SU-DHL-6 (cell line): ENCODE measurements at regions not wholly inside any gene's neighbourhood (a gene's known extent, or its start where the extent isn't known, plus 50 kb on each side); places are given as distances from the start of the nearest gene placed in this dataset.

ENCODE experiments used
- CTCF ChIP-seq: fragments of 200-600 bp; sonication (generic); IDR thresholded peaks from one replicate; pipeline ENCODE4 v1.5.1; 2017; ENCODE audit warnings: antibody characterized with exemption, mild to moderate bottlenecking, low read length, moderate library complexity; ENCODE audit not compliant: insufficient read depth, poor library complexity, severe bottlenecking
- EZH2phosphoT487 ChIP-seq: fragments of 200-600 bp; sonication (generic), shearing (Covaris generic); conservative IDR thresholded peaks from 2 replicates; pipeline ENCODE4 v1.6.1; 2018; ENCODE audit warnings: mild to moderate bottlenecking, antibody characterized with exemption, low read length, moderate library complexity, mixed read lengths

DNA sequence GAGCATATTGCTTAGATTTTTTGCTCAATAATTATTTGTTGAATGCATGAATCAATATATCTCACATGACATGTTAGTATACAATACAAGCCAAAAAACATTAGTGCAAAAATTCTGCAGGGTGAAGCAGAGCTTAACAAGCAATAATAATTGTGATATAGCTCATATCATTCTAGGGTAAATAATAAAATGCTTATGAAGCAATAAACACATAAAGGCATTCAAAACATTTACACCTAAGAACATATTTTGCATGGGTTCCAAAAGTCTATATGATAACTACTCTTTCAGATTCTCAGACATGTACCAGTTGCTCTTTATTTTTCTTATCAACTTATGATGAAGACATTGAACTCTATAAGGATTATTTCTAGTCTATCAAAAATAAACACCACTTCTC, 886.2 kb downstream of the TRHDE start:
- no peak for TF ChIP-seq EZH2phosphoT487
- no peak for TF ChIP-seq CTCF
